ENCODE measurements at regions not wholly inside any gene's neighbourhood (a gene's known extent, or its start where the extent isn't known, plus 50 kb on each side); places are given as distances from the start of the nearest gene placed in this dataset.

DNA sequence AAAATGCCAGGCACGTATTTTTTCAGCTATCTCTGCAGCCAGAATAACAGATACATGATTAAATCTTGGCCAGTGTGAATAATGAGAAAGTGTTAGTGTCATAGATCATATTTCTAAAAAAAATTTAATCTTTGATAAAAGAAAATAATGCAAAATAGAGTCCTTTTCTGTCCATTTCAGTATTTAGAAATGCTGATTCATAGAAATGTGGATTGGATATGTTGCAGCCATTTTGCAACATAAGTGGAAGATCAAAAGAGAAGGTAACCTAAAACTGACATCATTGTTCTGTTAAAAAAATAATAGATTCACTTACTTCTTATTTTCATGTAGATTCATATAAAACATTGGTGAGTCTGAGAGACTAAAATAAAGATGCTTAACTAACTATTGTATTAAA is 1010.3 kb downstream of the LRFN5 start:
- Histone ChIP-seq H3K18ac (ENCODE audit: low read depth in 1 of 2, low read length in 2 of 2) (no peak overlapping the region), H3K9me3 (ENCODE audit: control insufficient read depth, low read length) (no peaks in the 10 kb centered on the region), H4K8ac (ENCODE audit: low read length) (no peak overlapping the region), H4K91ac (ENCODE audit: low read length) (no peak overlapping the region), H2AFZ (ENCODE audit: low read depth, low read length) (no peak overlapping the region), H3K23ac (ENCODE audit: low read length in 2 of 2) (no peak overlapping the region), H2AK5ac (ENCODE audit: low read length, severe bottlenecking) (no peak overlapping the region), H2BK120ac (ENCODE audit: low read depth, low read length) (no peak overlapping the region), H3K9ac (ENCODE audit: low read length) (no peak overlapping the region), H3K4ac (ENCODE audit: low read depth in 1 of 2, low read length in 2 of 2) (no peak overlapping the region), H2BK15ac (ENCODE audit: low read depth, poor library complexity, severe bottlenecking) (no peak overlapping the region), H2BK12ac (ENCODE audit: low read length in 2 of 2) (no peak overlapping the region), H3K14ac (ENCODE audit: low read length in 2 of 2) (no peak overlapping the region), H2BK5ac (ENCODE audit: low read depth, low read length, poor library complexity, severe bottlenecking) (no peak overlapping the region), H3K4me1 (ENCODE audit: control insufficient read depth, insufficient read depth, low read depth, low read length) (no peaks in the 10 kb centered on the region), H3K79me1 (replicated peaks; ENCODE audit: low read length, poor library complexity, severe bottlenecking) (no peaks in the 10 kb centered on the region), H3K4me2 (ENCODE audit: low read length, poor library complexity, severe bottlenecking) (no peak overlapping the region), H3K4me3 (ENCODE audit: insufficient read depth in 1 of 2, low read depth in 1 of 2, low read length in 2 of 2) (no peak overlapping the region), H3K36me3 (ENCODE audit: control insufficient read depth in 1 of 2, insufficient read depth in 2 of 2, low read depth in 1 of 2, low read length in 2 of 2) (no peaks in the 10 kb centered on the region), H3K27ac (ENCODE audit: low read length, poor library complexity, severe bottlenecking) (no peak overlapping the region), H3K27me3 (ENCODE audit: control insufficient read depth in 1 of 2, insufficient read depth in 1 of 2, low read length in 2 of 2) (no peaks in the 10 kb centered on the region)
- no CpG with 5 or more reads among the region's 1 CpG for WGBS
- DNase-seq, result no peak

DNA sequence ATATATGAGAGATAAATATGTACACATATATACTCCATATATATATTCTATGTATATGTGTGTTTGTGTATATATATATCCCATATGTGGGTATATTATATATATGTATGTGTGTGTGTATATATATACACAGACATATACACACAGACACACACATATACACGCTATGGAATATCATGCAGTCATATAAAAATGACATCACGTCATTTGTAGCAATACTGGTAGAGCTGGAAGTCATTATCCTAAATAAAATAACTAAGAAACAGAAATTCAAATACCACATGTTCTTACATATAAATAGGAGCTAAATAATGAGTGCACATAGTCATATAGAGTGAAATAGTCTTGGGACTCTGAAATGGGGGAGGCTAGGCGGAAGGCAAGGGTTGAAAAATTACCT is 1000.2 kb downstream of the LRFN5 start:
- Histone ChIP-seq H4K8ac (ENCODE audit: low read length) (no peak overlapping the region), H3K4ac (ENCODE audit: low read depth in 1 of 2, low read length in 2 of 2) (no peak overlapping the region), H4K91ac (ENCODE audit: low read length) (no peak overlapping the region), H3K23ac (ENCODE audit: low read length in 2 of 2) (no peak overlapping the region), H3K14ac (ENCODE audit: low read length in 2 of 2) (no peak overlapping the region), H2AFZ (ENCODE audit: low read depth, low read length) (no peak overlapping the region), H2BK5ac (ENCODE audit: low read depth, low read length, poor library complexity, severe bottlenecking) (no peak overlapping the region), H3K9me3 (ENCODE audit: control insufficient read depth, low read length) (no peaks in the 10 kb centered on the region), H3K9ac (ENCODE audit: low read length) (no peak overlapping the region), H2BK12ac (ENCODE audit: low read length in 2 of 2) (no peak overlapping the region), H3K18ac (ENCODE audit: low read depth in 1 of 2, low read length in 2 of 2) (no peak overlapping the region), H3K4me1 (ENCODE audit: control insufficient read depth, insufficient read depth, low read depth, low read length) (no peaks in the 10 kb centered on the region), H3K27me3 (ENCODE audit: control insufficient read depth in 1 of 2, insufficient read depth in 1 of 2, low read length in 2 of 2) (no peaks in the 10 kb centered on the region), H3K4me2 (ENCODE audit: low read length, poor library complexity, severe bottlenecking) (no peak overlapping the region), H3K27ac (ENCODE audit: low read length, poor library complexity, severe bottlenecking) (no peak overlapping the region), H2BK120ac (ENCODE audit: low read depth, low read length) (no peak overlapping the region), H2AK5ac (ENCODE audit: low read length, severe bottlenecking) (no peak overlapping the region), H2BK15ac (ENCODE audit: low read depth, poor library complexity, severe bottlenecking) (no peak overlapping the region), H3K4me3 (ENCODE audit: insufficient read depth in 1 of 2, low read depth in 1 of 2, low read length in 2 of 2) (no peak overlapping the region), H3K36me3 (ENCODE audit: control insufficient read depth in 1 of 2, insufficient read depth in 2 of 2, low read depth in 1 of 2, low read length in 2 of 2) (no peaks in the 10 kb centered on the region), H3K79me1 (replicated peaks; ENCODE audit: low read length, poor library complexity, severe bottlenecking) (no peaks in the 10 kb centered on the region)
- no peak for DNase-seq
- no CpG with 5 or more reads among the region's 3 CpGs for WGBS

DNA sequence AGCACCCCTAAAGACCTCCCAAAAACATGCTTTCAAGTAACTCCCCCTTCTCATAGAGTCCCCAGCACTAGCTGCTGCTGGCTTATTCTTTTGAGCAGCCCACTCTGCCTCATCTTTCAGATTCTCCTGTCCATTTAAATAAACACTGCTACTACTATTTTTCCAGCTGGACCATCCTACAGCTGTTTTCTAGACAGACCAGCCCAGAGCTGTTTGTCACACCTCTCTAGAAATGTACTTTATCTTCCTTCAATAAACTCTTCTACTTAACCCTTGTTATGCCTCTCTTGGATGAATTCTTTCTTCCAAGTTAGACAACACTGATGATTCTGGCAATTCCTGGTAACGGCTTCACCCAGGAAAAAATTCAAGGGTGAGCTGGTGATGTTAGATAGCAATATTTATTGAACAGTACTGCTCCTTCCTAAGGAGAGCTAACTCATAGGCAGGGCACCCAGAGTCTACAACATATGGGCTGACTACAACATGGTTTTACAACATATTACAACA is 995.7 kb downstream of the LRFN5 start:
- WGBS, result 100% methylated on average over 1 of the region's 1 CpG

GRCh38 chr14:42572032-42572431 is 965.4 kb downstream of the LRFN5 start:
- H3K14ac ChIP-seq (ENCODE audit: low read length in 2 of 2), result no peak overlapping the region
- no peak for DNase-seq
- no peak overlapping the region for H2AFZ ChIP-seq (ENCODE audit: low read depth, low read length)
- no peak overlapping the region for H2AK5ac ChIP-seq (ENCODE audit: low read length, severe bottlenecking)
- H3K27me3 ChIP-seq (ENCODE audit: control insufficient read depth in 1 of 2, insufficient read depth in 1 of 2, low read length in 2 of 2), result no peaks in the 10 kb centered on the region
- H3K4me3 ChIP-seq (ENCODE audit: insufficient read depth in 1 of 2, low read depth in 1 of 2, low read length in 2 of 2), result no peak overlapping the region
- H3K4ac ChIP-seq (ENCODE audit: low read depth in 1 of 2, low read length in 2 of 2), result no peak overlapping the region
- no peaks in the 10 kb centered on the region for H3K79me1 ChIP-seq (replicated peaks; ENCODE audit: low read length, poor library complexity, severe bottlenecking)
- no peaks in the 10 kb centered on the region for H3K4me1 ChIP-seq (ENCODE audit: control insufficient read depth, insufficient read depth, low read depth, low read length)
- peaks cover 44% of the 10 kb centered on the region for H3K9me3 ChIP-seq (ENCODE audit: control insufficient read depth, low read length)
- H2BK15ac ChIP-seq (ENCODE audit: low read depth, poor library complexity, severe bottlenecking), result no peak overlapping the region
- H3K27ac ChIP-seq (ENCODE audit: low read length, poor library complexity, severe bottlenecking), result no peak overlapping the region
- H3K18ac ChIP-seq (ENCODE audit: low read depth in 1 of 2, low read length in 2 of 2), result no peak overlapping the region
- H4K8ac ChIP-seq (ENCODE audit: low read length), result no peak overlapping the region
- no peak overlapping the region for H2BK12ac ChIP-seq (ENCODE audit: low read length in 2 of 2)
- WGBS, result 65% methylated on average over 2 of the region's 2 CpGs
- no peak overlapping the region for H3K9ac ChIP-seq (ENCODE audit: low read length)
- no peak overlapping the region for H2BK120ac ChIP-seq (ENCODE audit: low read depth, low read length)
- H3K4me2 ChIP-seq (ENCODE audit: low read length, poor library complexity, severe bottlenecking), result no peak overlapping the region
- H4K91ac ChIP-seq (ENCODE audit: low read length), result no peak overlapping the region
- no peak overlapping the region for H3K23ac ChIP-seq (ENCODE audit: low read length in 2 of 2)
- H3K36me3 ChIP-seq (ENCODE audit: control insufficient read depth in 1 of 2, insufficient read depth in 2 of 2, low read depth in 1 of 2, low read length in 2 of 2), result no peaks in the 10 kb centered on the region
- no peak overlapping the region for H2BK5ac ChIP-seq (ENCODE audit: low read depth, low read length, poor library complexity, severe bottlenecking)

More for the DNA sequence above, 995.7 kb downstream of the LRFN5 start:
- no peaks in the 10 kb centered on the region for H3K9me3 ChIP-seq (ENCODE audit: control insufficient read depth, low read length)
- H2AFZ ChIP-seq (ENCODE audit: low read depth, low read length), result no peak overlapping the region
- H3K4me3 ChIP-seq (ENCODE audit: insufficient read depth in 1 of 2, low read depth in 1 of 2, low read length in 2 of 2), result no peak overlapping the region
- H4K8ac ChIP-seq (ENCODE audit: low read length), result no peak overlapping the region
- no peaks in the 10 kb centered on the region for H3K4me1 ChIP-seq (ENCODE audit: control insufficient read depth, insufficient read depth, low read depth, low read length)
- no peak overlapping the region for H2BK120ac ChIP-seq (ENCODE audit: low read depth, low read length)
- H3K27ac ChIP-seq (ENCODE audit: low read length, poor library complexity, severe bottlenecking), result no peak overlapping the region
- H3K36me3 ChIP-seq (ENCODE audit: control insufficient read depth in 1 of 2, insufficient read depth in 2 of 2, low read depth in 1 of 2, low read length in 2 of 2), result no peaks in the 10 kb centered on the region
- no peak overlapping the region for H2BK15ac ChIP-seq (ENCODE audit: low read depth, poor library complexity, severe bottlenecking)
- H3K27me3 ChIP-seq (ENCODE audit: control insufficient read depth in 1 of 2, insufficient read depth in 1 of 2, low read length in 2 of 2), result no peaks in the 10 kb centered on the region
- no peak overlapping the region for H3K9ac ChIP-seq (ENCODE audit: low read length)
- H3K18ac ChIP-seq (ENCODE audit: low read depth in 1 of 2, low read length in 2 of 2), result no peak overlapping the region
- H2BK12ac ChIP-seq (ENCODE audit: low read length in 2 of 2), result no peak overlapping the region
- DNase-seq, result no peak
- no peak overlapping the region for H4K91ac ChIP-seq (ENCODE audit: low read length)
- H2BK5ac ChIP-seq (ENCODE audit: low read depth, low read length, poor library complexity, severe bottlenecking), result no peak overlapping the region
- H3K14ac ChIP-seq (ENCODE audit: low read length in 2 of 2), result no peak overlapping the region
- no peak overlapping the region for H3K4ac ChIP-seq (ENCODE audit: low read depth in 1 of 2, low read length in 2 of 2)
- H3K4me2 ChIP-seq (ENCODE audit: low read length, poor library complexity, severe bottlenecking), result no peak overlapping the region
- H3K23ac ChIP-seq (ENCODE audit: low read length in 2 of 2), result no peak overlapping the region
- no peaks in the 10 kb centered on the region for H3K79me1 ChIP-seq (replicated peaks; ENCODE audit: low read length, poor library complexity, severe bottlenecking)
- H2AK5ac ChIP-seq (ENCODE audit: low read length, severe bottlenecking), result no peak overlapping the region

Measured in mesenchymal stem cell (in vitro differentiated cells and primary cell).